Kidney epithelial cell (primary cell): ENCODE measurements at regions not wholly inside any gene's neighbourhood (a gene's known extent, or its start where the extent isn't known, plus 50 kb on each side); places are given as distances from the start of the nearest gene placed in this dataset.

Source experiments
- DNase-seq: peaks from one replicate; pipeline ENCODE4 v3.0.0-alpha.2; 2010; ENCODE audit warnings: low read depth
- H3K27me3 ChIP-seq: 2 replicates; pipeline ENCODE4 v1.6.0; 2011; ENCODE audit warnings: low read length; ENCODE audit not compliant: control insufficient read depth, insufficient read depth
- H3K36me3 ChIP-seq: 2 replicates; pipeline ENCODE4 v1.5.1; 2011; ENCODE audit warnings: low read length; ENCODE audit not compliant: control insufficient read depth, insufficient read depth
- H3K4me3 ChIP-seq: 2 replicates; pipeline ENCODE4 v1.5.1; 2011; ENCODE audit warnings: low read depth, mild to moderate bottlenecking, control low read depth, low read length
- CTCF ChIP-seq: IDR thresholded peaks from 2 replicates; pipeline ENCODE4 v1.5.1; 2011; ENCODE audit warnings: mild to moderate bottlenecking, moderate library complexity, low read length, control low read depth, inconsistent platforms; ENCODE audit not compliant: insufficient read depth, poor library complexity, severe bottlenecking

GRCh38 chr10:4512196-4512595, 313.8 kb upstream of the AKR1E2 start:
- Histone ChIP-seq H3K36me3 (no peaks in the 10 kb centered on the region), H3K4me3 (no peak overlapping the region), H3K27me3 (no peaks in the 10 kb centered on the region)
- DNase-seq: no peak
- TF ChIP-seq CTCF: no peak

- H3K36me3 ChIP-seq: no peaks in the 10 kb centered on the region
- no peak for TF ChIP-seq CTCF
- no peak overlapping the region for H3K4me3 ChIP-seq
- DNase-seq: no peak
- H3K27me3 ChIP-seq: no peaks in the 10 kb centered on the region
Measured at GRCh38 chr10:4511509-4511908, 314.5 kb upstream of the AKR1E2 start.

- DNase-seq: no peak
- H3K4me3 ChIP-seq: no peak overlapping the region
- TF ChIP-seq CTCF: no peak
- H3K36me3 ChIP-seq: no peaks in the 10 kb centered on the region
- no peaks in the 10 kb centered on the region for H3K27me3 ChIP-seq
Measured at GRCh38 chr10:4509405-4509804, 316.6 kb upstream of the AKR1E2 start.

- no peak for DNase-seq
Measured at GRCh38 chr10:4506095-4506494, 319.9 kb upstream of the AKR1E2 start.

GRCh38 chr10:4504550-4504949, 321.5 kb upstream of the AKR1E2 start:
- H3K27me3 ChIP-seq: no peaks in the 10 kb centered on the region
- no peaks in the 10 kb centered on the region for H3K36me3 ChIP-seq
- TF ChIP-seq CTCF: no peak
- DNase-seq: no peak
- no peak overlapping the region for H3K4me3 ChIP-seq

More at GRCh38 chr10:4506095-4506494, 319.9 kb upstream of the AKR1E2 start:
- no peak for TF ChIP-seq CTCF
- Histone ChIP-seq H3K27me3 (no peaks in the 10 kb centered on the region), H3K36me3 (no peaks in the 10 kb centered on the region), H3K4me3 (no peak overlapping the region)

GRCh38 chr10:4503076-4503475, 322.9 kb upstream of the AKR1E2 start:
- DNase-seq: no peak
- H3K4me3 ChIP-seq: no peak overlapping the region
- no peak for TF ChIP-seq CTCF
- no peaks in the 10 kb centered on the region for H3K36me3 ChIP-seq
- H3K27me3 ChIP-seq: no peaks in the 10 kb centered on the region
